Neuronal stem cell (in vitro differentiated cells): ENCODE measurements at regions not wholly inside any gene's neighbourhood (a gene's known extent, or its start where the extent isn't known, plus 50 kb on each side); places are given as distances from the start of the nearest gene placed in this dataset.
"Not testable (repeated sequence)": the region's sequence is repeated elsewhere in the genome, so short reads cannot be mapped to it uniquely, and the experiment has no call there.

Experiments
- DNase-seq: peaks from one replicate; pipeline ENCODE4 v3.0.0-alpha.2; 2013; ENCODE audit warnings: low spot score
- H2AFZ ChIP-seq: one replicate; pipeline ENCODE4 v1.6.1; 2013; ENCODE audit warnings: mild to moderate bottlenecking, low read length, inconsistent platforms
- H2AK5ac ChIP-seq: 2 replicates; pipeline ENCODE4 v1.6.1; 2013; ENCODE audit warnings: low read depth, mild to moderate bottlenecking, inconsistent platforms, low read length, moderate library complexity, mixed read lengths
- H2BK120ac ChIP-seq: 2 replicates; pipeline ENCODE4 v1.6.1; 2013; ENCODE audit warnings: low read depth, mild to moderate bottlenecking, inconsistent platforms, low read length, moderate library complexity, mixed read lengths
- H2BK12ac ChIP-seq: one replicate; pipeline ENCODE4 v1.6.1; 2013; ENCODE audit warnings: low read length, inconsistent platforms
- H2BK15ac ChIP-seq: 2 replicates; pipeline ENCODE4 v1.6.1; 2013; ENCODE audit warnings: mild to moderate bottlenecking, low read length, inconsistent platforms, mixed read lengths
- H2BK5ac ChIP-seq: one replicate; pipeline ENCODE4 v1.6.1; 2013; ENCODE audit warnings: inconsistent platforms, mild to moderate bottlenecking, low read length, moderate library complexity
- H3K14ac ChIP-seq: one replicate; pipeline ENCODE4 v1.6.1; 2013; ENCODE audit warnings: low read length, inconsistent platforms
- H3K18ac ChIP-seq: 2 replicates; pipeline ENCODE4 v1.6.1; 2013; ENCODE audit warnings: low read length, inconsistent platforms
- H3K23ac ChIP-seq: 2 replicates; pipeline ENCODE4 v1.6.1; 2013; ENCODE audit warnings: low read depth, mild to moderate bottlenecking, mixed read lengths, low read length, inconsistent platforms; ENCODE audit not compliant: poor library complexity
- H3K27ac ChIP-seq: replicated peaks from 3 replicates; pipeline ENCODE4 v1.5.1; 2013; ENCODE audit warnings: low read length, inconsistent platforms
- H3K27me3 ChIP-seq, 3 experiments: 2 replicates each; pipeline ENCODE4 v1.6.1; 2013; ENCODE audit warnings: low read length in 3 of 3, mild to moderate bottlenecking in 2 of 3, inconsistent platforms in 1 of 3, low read depth in 1 of 3, mixed read lengths in 1 of 3, moderate library complexity in 1 of 3; ENCODE audit not compliant: control insufficient read depth in 3 of 3, insufficient read depth in 3 of 3
- H3K36me3 ChIP-seq, 2 donors: replicated peaks in 1 of 2; 2 replicates each; pipeline ENCODE4 v1.6.1; 2013; ENCODE audit warnings: low read length in 2 of 2; ENCODE audit not compliant: control insufficient read depth in 2 of 2, insufficient read depth in 2 of 2
- H3K4ac ChIP-seq: 2 replicates; pipeline ENCODE4 v1.6.1; 2013; ENCODE audit warnings: inconsistent platforms, mild to moderate bottlenecking, low read length, moderate library complexity
- H3K4me1 ChIP-seq, 2 donors: 1 replicate in 1 of 2; 2 replicates in 1 of 2; pipeline ENCODE4 v1.6.1; 2013; ENCODE audit warnings: low read length in 2 of 2, low read depth in 1 of 2; ENCODE audit not compliant: control insufficient read depth in 2 of 2, insufficient read depth in 1 of 2
- H3K4me2 ChIP-seq: one replicate; pipeline ENCODE4 v1.6.1; 2013; ENCODE audit warnings: mild to moderate bottlenecking, low read length, inconsistent platforms; ENCODE audit not compliant: insufficient read depth, poor library complexity, severe bottlenecking
- H3K4me3 ChIP-seq, 2 donors: 2 replicates each; pipeline ENCODE4 v1.5.1; 2013; ENCODE audit warnings: low read length in 2 of 2, mild to moderate bottlenecking in 2 of 2, inconsistent platforms in 1 of 2, moderate library complexity in 1 of 2
- H3K79me1 ChIP-seq: one replicate; pipeline ENCODE4 v1.6.1; 2013; ENCODE audit warnings: low read depth, mild to moderate bottlenecking, inconsistent platforms, low read length, moderate library complexity
- H3K9ac ChIP-seq: one replicate; pipeline ENCODE4 v1.6.1; 2013; ENCODE audit warnings: mild to moderate bottlenecking, low read depth, low read length, inconsistent platforms; ENCODE audit not compliant: poor library complexity
- H3K9me3 ChIP-seq, 2 donors: replicated peaks in 1 of 2; 2 replicates each; pipeline versions ENCODE3 to v1.6.1; 2013; ENCODE audit warnings: low read length in 2 of 2, mild to moderate bottlenecking in 2 of 2, inconsistent platforms in 1 of 2, low read depth in 1 of 2, mixed read lengths in 1 of 2, moderate library complexity in 1 of 2; ENCODE audit not compliant: control insufficient read depth in 2 of 2, insufficient read depth in 1 of 2
- H4K8ac ChIP-seq: one replicate; pipeline ENCODE4 v1.6.1; 2013; ENCODE audit warnings: low read depth, mild to moderate bottlenecking, inconsistent platforms, low read length, moderate library complexity
- H4K91ac ChIP-seq: one replicate; pipeline ENCODE4 v1.6.1; 2013; ENCODE audit warnings: low read length, low read depth, mild to moderate bottlenecking, inconsistent platforms; ENCODE audit not compliant: poor library complexity
- WGBS, 2 donors: extraction: QIAGEN DNeasy Blood & Tissue Kit; methylation state at CpG; one replicate each; pipeline ENCODE4 v1.1.7; 2013; ENCODE audit warnings: missing lambda C conversion rate in 2 of 2, mixed read lengths in 1 of 2; ENCODE audit not compliant: insufficient read length in 2 of 2, insufficient replicate concordance in 1 of 2; ENCODE audit errors: extremely low coverage in 2 of 2; 5-methylcytosine and 5-hydroxymethylcytosine counted together

DNA sequence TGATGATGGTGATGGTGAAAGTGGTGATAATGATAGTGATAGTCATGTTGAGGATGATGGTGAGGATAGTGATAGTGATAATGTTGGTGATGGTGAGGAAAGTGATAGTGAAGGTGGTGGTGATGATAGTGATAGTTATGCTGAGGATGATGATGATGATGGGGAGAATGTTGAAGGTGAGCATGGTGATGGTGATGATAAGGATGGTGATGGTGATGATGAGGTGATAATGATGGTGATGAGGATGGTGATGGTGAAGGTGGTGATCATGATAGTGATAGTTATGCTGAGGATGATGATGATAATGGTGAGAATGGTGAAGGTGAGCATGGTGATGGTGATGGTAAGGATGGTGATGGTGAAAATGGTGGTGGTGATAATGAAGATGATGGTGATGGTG, 64.9 kb upstream of the ZNF337 start:
- Histone ChIP-seq H2AFZ (no peak overlapping the region), H3K36me3 (no peaks in the 10 kb centered on the region), H4K8ac (no peak overlapping the region), H3K27ac (no peak overlapping the region), H3K4me1 (no peaks in the 10 kb centered on the region), H3K14ac (no peak overlapping the region), H2BK12ac (no peak overlapping the region), H2AK5ac (no peak overlapping the region), H3K4me2 (no peak overlapping the region), H3K79me1 (no peaks in the 10 kb centered on the region), H3K18ac (no peak overlapping the region), H3K4me3 (no peak overlapping the region), H3K27me3 (no peaks in the 10 kb centered on the region), H3K9ac (no peak overlapping the region), H2BK120ac (no peak overlapping the region), H3K23ac (no peak overlapping the region), H3K9me3 (no peaks in the 10 kb centered on the region), H2BK5ac (no peak overlapping the region), H3K4ac (no peak overlapping the region), H2BK15ac (no peak overlapping the region), H4K91ac (no peak overlapping the region)
- no peak for DNase-seq

DNA sequence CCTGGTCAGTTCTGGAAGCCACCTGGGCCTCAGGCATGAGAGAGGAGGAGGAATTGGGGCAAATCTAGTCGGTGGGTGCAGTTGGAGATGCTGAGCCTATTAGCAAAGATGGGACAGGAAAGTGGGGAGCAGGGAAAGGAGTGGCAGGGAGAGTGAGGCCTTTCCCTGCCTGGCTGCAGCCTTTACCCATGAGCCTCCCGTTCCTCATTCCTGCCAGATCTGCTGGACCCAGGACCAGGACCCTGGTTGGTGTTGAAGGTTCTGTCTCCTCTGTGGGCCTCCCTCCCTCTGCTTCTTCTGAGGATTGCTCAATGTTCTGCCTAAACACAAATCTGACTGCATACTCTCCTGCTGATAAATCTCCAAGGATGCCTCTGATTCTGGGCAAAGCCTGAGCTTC, 64.4 kb upstream of the ZNF337 start:
- H3K23ac ChIP-seq, H3K4me1 ChIP-seq, H2BK5ac ChIP-seq, H3K4ac ChIP-seq, H2AFZ ChIP-seq, H3K18ac ChIP-seq, DNase-seq, H3K36me3 ChIP-seq, H3K27me3 ChIP-seq, H2BK120ac ChIP-seq, H3K9me3 ChIP-seq, H3K27ac ChIP-seq, H2BK12ac ChIP-seq, H4K8ac ChIP-seq, H3K79me1 ChIP-seq, H2BK15ac ChIP-seq, H4K91ac ChIP-seq, H3K14ac ChIP-seq, H3K4me2 ChIP-seq, H3K4me3 ChIP-seq, H2AK5ac ChIP-seq: not testable (repeated sequence)
- H3K9ac ChIP-seq, result peak overlapping the region; percentile 30
- WGBS, 2 donors, result no CpG with 5 or more reads among the region's 2 CpGs

DNA sequence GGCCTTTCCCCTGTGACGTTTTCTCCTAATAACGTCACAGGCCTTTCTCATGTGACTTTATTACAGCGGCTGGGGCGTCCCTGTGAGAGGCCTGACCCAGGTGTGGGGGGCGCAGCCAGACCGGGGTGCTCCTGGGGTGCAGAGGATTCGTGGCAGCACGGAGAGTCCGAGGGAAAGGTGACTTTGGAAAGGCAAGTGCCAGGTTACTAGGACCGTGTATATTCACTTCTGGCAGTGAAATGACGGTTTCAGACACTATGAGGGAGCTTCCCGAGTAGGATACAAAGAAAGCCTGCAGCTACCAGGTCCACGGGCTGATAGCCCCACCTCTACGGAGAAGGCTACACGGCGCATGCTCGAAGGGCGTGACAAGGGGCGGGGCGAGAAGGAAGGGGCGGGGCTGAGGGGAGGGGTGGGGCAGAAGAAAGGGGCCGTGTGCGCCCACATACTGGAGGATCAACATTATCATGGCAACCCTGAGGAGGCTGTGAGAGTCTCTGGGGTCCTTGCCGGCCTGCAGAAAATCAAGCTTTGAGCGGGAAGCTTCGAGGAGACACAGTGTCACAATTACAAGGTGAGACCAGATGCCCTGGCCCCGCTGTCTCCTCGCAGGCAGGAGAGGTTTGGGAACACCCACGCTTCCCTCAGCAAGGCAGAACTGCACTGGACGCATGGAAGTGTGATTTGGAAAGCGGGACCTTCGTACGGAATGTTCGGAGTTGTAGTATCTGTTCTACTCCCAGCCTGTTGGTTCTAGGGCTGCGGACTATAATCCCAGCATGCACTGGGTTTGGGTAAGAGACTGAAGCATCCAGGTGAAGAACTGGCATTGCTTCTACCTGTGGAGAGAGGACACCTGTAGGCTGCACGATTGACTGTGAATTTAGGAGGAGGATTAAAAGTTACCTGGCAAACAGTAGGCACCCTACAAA, 54.4 kb upstream of the ZNF337 start:
- no CpG with 5 or more reads among the region's 36 CpGs for WGBS, 2 donors
- Histone ChIP-seq H3K9me3 (no peaks in the 10 kb centered on the region), H3K79me1 (no peaks in the 10 kb centered on the region)

DNA sequence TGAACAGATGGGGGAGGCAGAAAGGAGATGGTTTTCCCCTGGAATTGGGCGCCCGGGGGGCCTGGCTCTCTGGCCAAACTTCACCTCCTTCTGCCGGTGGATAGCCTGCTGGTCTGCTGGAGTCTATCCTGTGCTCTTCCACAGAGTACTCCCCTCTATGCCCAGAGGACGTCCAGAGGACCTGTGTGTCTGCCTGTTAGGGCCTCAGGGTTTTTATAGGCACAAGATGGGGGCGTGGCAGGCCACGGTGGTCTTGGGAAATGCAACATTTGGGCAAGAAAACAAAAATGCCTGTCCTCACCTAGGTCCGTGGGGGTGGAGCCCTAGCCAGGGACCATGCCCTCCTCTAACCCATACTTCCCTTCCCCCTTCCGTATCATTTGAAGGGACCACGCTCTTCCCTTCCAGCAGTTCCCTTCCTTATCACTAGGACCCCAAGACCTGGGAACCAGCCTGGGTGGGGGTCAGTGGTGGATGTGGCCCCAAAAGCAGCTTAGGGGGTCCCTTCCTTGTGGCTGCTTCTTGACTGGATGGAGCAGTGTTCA, 53.6 kb upstream of the ZNF337 start:
- no peak overlapping the region for H2BK120ac ChIP-seq
- H4K91ac ChIP-seq, result no peak overlapping the region
- no peak overlapping the region for H3K27ac ChIP-seq
- peak overlapping the region in 1 of 2 donors; percentile 32 for H3K4me3 ChIP-seq
- no peak overlapping the region for H2BK15ac ChIP-seq
- H3K27me3 ChIP-seq, result peaks cover 0 to 6% (median 0%) of the 10 kb centered on the region in 3 experiments
- H2BK5ac ChIP-seq, result no peak overlapping the region
- no peak overlapping the region for H3K18ac ChIP-seq
- H4K8ac ChIP-seq, result no peak overlapping the region
- no peak overlapping the region for H3K14ac ChIP-seq
- H3K36me3 ChIP-seq, result no peaks in the 10 kb centered on the region
- WGBS, 2 donors, result no CpG with 5 or more reads among the region's 9 CpGs
- H3K23ac ChIP-seq, result no peak overlapping the region
- no peaks in the 10 kb centered on the region for H3K9me3 ChIP-seq
- H3K4me1 ChIP-seq, result no peaks in the 10 kb centered on the region
- H3K4me2 ChIP-seq, result no peak overlapping the region
- H2AFZ ChIP-seq, result peak overlapping the region; percentile 75
- H2BK12ac ChIP-seq, result no peak overlapping the region
- H3K9ac ChIP-seq, result no peak overlapping the region
- no peaks in the 10 kb centered on the region for H3K79me1 ChIP-seq
- H3K4ac ChIP-seq, result no peak overlapping the region
- DNase-seq, result no peak
- no peak overlapping the region for H2AK5ac ChIP-seq

More for the DNA sequence above, 54.4 kb upstream of the ZNF337 start:
- peak overlapping the region; percentile 23 for H2AK5ac ChIP-seq
- H4K8ac ChIP-seq, result no peak overlapping the region
- no peak for DNase-seq
- no peak overlapping the region for H3K4me2 ChIP-seq
- H2BK5ac ChIP-seq, result no peak overlapping the region
- H3K14ac ChIP-seq, result no peak overlapping the region
- H2BK120ac ChIP-seq, result no peak overlapping the region
- H3K23ac ChIP-seq, result no peak overlapping the region
- H4K91ac ChIP-seq, result no peak overlapping the region
- no peak overlapping the region for H3K4ac ChIP-seq
- H3K4me1 ChIP-seq, result no peaks in the 10 kb centered on the region
- no peak overlapping the region for H3K27ac ChIP-seq
- peak overlapping the region in 1 of 2 donors; percentile 32 for H3K4me3 ChIP-seq
- H2BK12ac ChIP-seq, result no peak overlapping the region
- H3K9ac ChIP-seq, result no peak overlapping the region
- no peak overlapping the region for H2BK15ac ChIP-seq
- H2AFZ ChIP-seq, result peak overlapping the region; percentile 75
- H3K27me3 ChIP-seq, result peaks cover 0 to 6% (median 0%) of the 10 kb centered on the region in 3 experiments
- H3K36me3 ChIP-seq, result no peaks in the 10 kb centered on the region
- peak overlapping the region; percentile 19 for H3K18ac ChIP-seq
